Mesendoderm (in vitro differentiated cells): ENCODE measurements at regions not wholly inside any gene's neighbourhood (a gene's known extent, or its start where the extent isn't known, plus 50 kb on each side); places are given as distances from the start of the nearest gene placed in this dataset.

ENCODE experiments used
- DNase-seq: peaks from one replicate; pipeline ENCODE4 v3.0.0; 2013
- H2AK5ac ChIP-seq: 2 replicates; pipeline ENCODE4 v1.6.1; 2013; ENCODE audit warnings: low read length, inconsistent platforms
- H2BK120ac ChIP-seq: 2 replicates; pipeline ENCODE4 v1.6.1; 2013; ENCODE audit warnings: low read depth, mild to moderate bottlenecking, low read length, moderate library complexity, mixed read lengths
- H2BK15ac ChIP-seq: replicated peaks from 2 replicates; pipeline ENCODE4 v1.6.1; 2013; ENCODE audit warnings: low read depth, mild to moderate bottlenecking, moderate library complexity
- H2BK5ac ChIP-seq: 2 replicates; pipeline ENCODE4 v1.6.1; 2013; ENCODE audit warnings: low read length, inconsistent platforms
- H3K18ac ChIP-seq: 2 replicates; pipeline ENCODE4 v1.6.1; 2013; ENCODE audit warnings: mild to moderate bottlenecking, low read length, mixed read lengths
- H3K23ac ChIP-seq: one replicate; pipeline ENCODE4 v1.6.1; 2013; ENCODE audit warnings: low read length
- H3K27ac ChIP-seq: 2 replicates; pipeline ENCODE4 v1.5.1; 2013; ENCODE audit warnings: low read depth, mild to moderate bottlenecking, inconsistent platforms, low read length, moderate library complexity
- H3K27me3 ChIP-seq: 2 replicates; pipeline ENCODE4 v1.6.1; 2013; ENCODE audit warnings: low read length, control low read depth, mild to moderate bottlenecking, inconsistent platforms; ENCODE audit not compliant: insufficient read depth, poor library complexity
- H3K36me3 ChIP-seq: 2 replicates; pipeline ENCODE4 v1.6.1; 2013; ENCODE audit warnings: low read length, inconsistent platforms; ENCODE audit not compliant: control insufficient read depth, insufficient read depth
- H3K4ac ChIP-seq: one replicate; pipeline ENCODE4 v1.6.1; 2013; ENCODE audit warnings: low read depth, mild to moderate bottlenecking, low read length, moderate library complexity
- H3K4me1 ChIP-seq: 2 replicates; pipeline ENCODE4 v1.6.1; 2013; ENCODE audit warnings: low read depth, low read length, inconsistent platforms; ENCODE audit not compliant: control insufficient read depth
- H3K4me2 ChIP-seq: 2 replicates; pipeline ENCODE4 v1.6.1; 2013; ENCODE audit warnings: low read length
- H3K4me3 ChIP-seq: 2 replicates; pipeline ENCODE4 v1.5.1; 2013; ENCODE audit warnings: mild to moderate bottlenecking, low read length
- H3K56ac ChIP-seq: one replicate; pipeline ENCODE4 v1.6.1; 2013; ENCODE audit warnings: low read length
- H3K79me1 ChIP-seq: 2 replicates; pipeline ENCODE4 v1.6.1; 2013; ENCODE audit warnings: low read length, inconsistent platforms
- H3K79me2 ChIP-seq: 2 replicates; pipeline ENCODE4 v1.6.1; 2013; ENCODE audit warnings: mild to moderate bottlenecking, low read length; ENCODE audit not compliant: control insufficient read depth, insufficient read depth
- H3K9ac ChIP-seq: 2 replicates; pipeline ENCODE4 v1.6.1; 2013; ENCODE audit warnings: low read length, inconsistent platforms
- H4K5ac ChIP-seq: one replicate; pipeline ENCODE4 v1.6.1; 2013; ENCODE audit warnings: low read length
- H4K8ac ChIP-seq: one replicate; pipeline ENCODE4 v1.6.1; 2013; ENCODE audit warnings: low read depth, mild to moderate bottlenecking, control low read depth, low read length, moderate library complexity
- WGBS: extraction: QIAGEN DNeasy Blood & Tissue Kit; methylation state at CpG from one replicate; pipeline ENCODE4 v1.1.7; 2013; ENCODE audit warnings: low lambda C conversion rate, missing lambda C conversion rate; ENCODE audit not compliant: insufficient coverage; ENCODE audit errors: extremely low coverage; 5-methylcytosine and 5-hydroxymethylcytosine counted together

- no peaks in the 10 kb centered on the region for H3K79me1 ChIP-seq
- H4K5ac ChIP-seq = no peak overlapping the region
- no peak overlapping the region for H2BK15ac ChIP-seq
- H3K18ac ChIP-seq = no peak overlapping the region
- H3K4ac ChIP-seq = no peak overlapping the region
- no peaks in the 10 kb centered on the region for H3K4me1 ChIP-seq
- H2AK5ac ChIP-seq = no peak overlapping the region
- H3K79me2 ChIP-seq = no peaks in the 10 kb centered on the region
- no peak overlapping the region for H3K4me3 ChIP-seq
- H3K56ac ChIP-seq = no peak overlapping the region
- H2BK5ac ChIP-seq = no peak overlapping the region
- no peak overlapping the region for H3K9ac ChIP-seq
- no peak overlapping the region for H3K27ac ChIP-seq
- H4K8ac ChIP-seq = no peak overlapping the region
- no peak overlapping the region for H3K23ac ChIP-seq
- no peak overlapping the region for H2BK120ac ChIP-seq
- H3K27me3 ChIP-seq = no peaks in the 10 kb centered on the region
- WGBS = no CpG with 5 or more reads among the region's 13 CpGs
- no peak for DNase-seq
- no peak overlapping the region for H3K4me2 ChIP-seq
- no peaks in the 10 kb centered on the region for H3K36me3 ChIP-seq
Measured at GRCh38 chr11:70935006-70935768, 317.2 kb downstream of the SHANK2 start.

- DNase-seq = peak; percentile 57
- no peaks in the 10 kb centered on the region for H3K27me3 ChIP-seq
- no peak overlapping the region for H3K4ac ChIP-seq
- no peak overlapping the region for H4K5ac ChIP-seq
- no peaks in the 10 kb centered on the region for H3K79me2 ChIP-seq
- H3K9ac ChIP-seq = no peak overlapping the region
- H3K36me3 ChIP-seq = no peaks in the 10 kb centered on the region
- no peak overlapping the region for H3K4me3 ChIP-seq
- H3K4me2 ChIP-seq = no peak overlapping the region
- no peak overlapping the region for H2AK5ac ChIP-seq
- no peak overlapping the region for H3K27ac ChIP-seq
- H2BK120ac ChIP-seq = no peak overlapping the region
- H3K4me1 ChIP-seq = no peaks in the 10 kb centered on the region
- no CpG with 5 or more reads among the region's 1 CpG for WGBS
- no peak overlapping the region for H3K23ac ChIP-seq
- no peak overlapping the region for H3K18ac ChIP-seq
- no peak overlapping the region for H4K8ac ChIP-seq
- H2BK5ac ChIP-seq = no peak overlapping the region
- no peak overlapping the region for H3K56ac ChIP-seq
- H2BK15ac ChIP-seq = no peak overlapping the region
- no peaks in the 10 kb centered on the region for H3K79me1 ChIP-seq
Measured at GRCh38 chr11:70942593-70942992, 309.8 kb downstream of the SHANK2 start.

GRCh38 chr11:70944141-70944540 is 308.2 kb downstream of the SHANK2 start:
- no peak for DNase-seq
- Histone ChIP-seq H3K27ac (no peak overlapping the region), H4K5ac (no peak overlapping the region), H2BK15ac (no peak overlapping the region), H3K23ac (no peak overlapping the region), H3K4ac (no peak overlapping the region), H2BK5ac (no peak overlapping the region), H3K79me1 (no peaks in the 10 kb centered on the region), H3K79me2 (no peaks in the 10 kb centered on the region), H3K4me1 (no peaks in the 10 kb centered on the region), H3K56ac (no peak overlapping the region), H2BK120ac (no peak overlapping the region), H3K36me3 (no peaks in the 10 kb centered on the region), H3K9ac (no peak overlapping the region), H3K4me2 (no peak overlapping the region), H3K18ac (no peak overlapping the region), H3K4me3 (no peak overlapping the region), H4K8ac (no peak overlapping the region), H3K27me3 (no peaks in the 10 kb centered on the region), H2AK5ac (no peak overlapping the region)
- no CpG with 5 or more reads among the region's 11 CpGs for WGBS

GRCh38 chr11:70944636-70945035 is 307.7 kb downstream of the SHANK2 start:
- Histone ChIP-seq H3K79me1 (no peaks in the 10 kb centered on the region), H3K36me3 (no peaks in the 10 kb centered on the region), H3K9ac (no peak overlapping the region), H3K4me1 (no peaks in the 10 kb centered on the region), H4K5ac (no peak overlapping the region), H3K79me2 (no peaks in the 10 kb centered on the region), H3K23ac (no peak overlapping the region), H3K4ac (no peak overlapping the region), H3K27me3 (no peaks in the 10 kb centered on the region), H2AK5ac (no peak overlapping the region), H2BK5ac (no peak overlapping the region), H4K8ac (no peak overlapping the region), H3K27ac (no peak overlapping the region), H2BK120ac (no peak overlapping the region), H3K18ac (no peak overlapping the region), H3K4me2 (no peak overlapping the region), H3K56ac (no peak overlapping the region), H3K4me3 (no peak overlapping the region), H2BK15ac (no peak overlapping the region)
- no peak for DNase-seq
- no CpG with 5 or more reads among the region's 2 CpGs for WGBS

- no peak overlapping the region for H3K4ac ChIP-seq
- H3K18ac ChIP-seq = no peak overlapping the region
- H3K4me2 ChIP-seq = no peak overlapping the region
- H3K4me3 ChIP-seq = no peak overlapping the region
- WGBS = no CpG with 5 or more reads among the region's 13 CpGs
- H2BK15ac ChIP-seq = no peak overlapping the region
- H4K8ac ChIP-seq = no peak overlapping the region
- H3K79me1 ChIP-seq = no peaks in the 10 kb centered on the region
- no peak overlapping the region for H2BK120ac ChIP-seq
- H3K23ac ChIP-seq = no peak overlapping the region
- H2BK5ac ChIP-seq = no peak overlapping the region
- no peak overlapping the region for H3K9ac ChIP-seq
- no peaks in the 10 kb centered on the region for H3K79me2 ChIP-seq
- H3K56ac ChIP-seq = no peak overlapping the region
- no peak for DNase-seq
- H3K36me3 ChIP-seq = no peaks in the 10 kb centered on the region
- no peak overlapping the region for H2AK5ac ChIP-seq
- no peaks in the 10 kb centered on the region for H3K4me1 ChIP-seq
- H4K5ac ChIP-seq = no peak overlapping the region
- H3K27me3 ChIP-seq = no peaks in the 10 kb centered on the region
- no peak overlapping the region for H3K27ac ChIP-seq
Measured at GRCh38 chr11:70948398-70948797, 304.0 kb downstream of the SHANK2 start.
